H1 (cell line): ENCODE measurements at regions not wholly inside any gene's neighbourhood (a gene's known extent, or its start where the extent isn't known, plus 50 kb on each side); places are given as distances from the start of the nearest gene placed in this dataset.

ENCODE experiments used
- MAFK ChIP-seq: IDR thresholded peaks from 2 replicates; pipeline ENCODE4 v1.6.1; 2012; ENCODE audit warnings: low read depth, mild to moderate bottlenecking, improper control_type of control experiment, low read length

DNA sequence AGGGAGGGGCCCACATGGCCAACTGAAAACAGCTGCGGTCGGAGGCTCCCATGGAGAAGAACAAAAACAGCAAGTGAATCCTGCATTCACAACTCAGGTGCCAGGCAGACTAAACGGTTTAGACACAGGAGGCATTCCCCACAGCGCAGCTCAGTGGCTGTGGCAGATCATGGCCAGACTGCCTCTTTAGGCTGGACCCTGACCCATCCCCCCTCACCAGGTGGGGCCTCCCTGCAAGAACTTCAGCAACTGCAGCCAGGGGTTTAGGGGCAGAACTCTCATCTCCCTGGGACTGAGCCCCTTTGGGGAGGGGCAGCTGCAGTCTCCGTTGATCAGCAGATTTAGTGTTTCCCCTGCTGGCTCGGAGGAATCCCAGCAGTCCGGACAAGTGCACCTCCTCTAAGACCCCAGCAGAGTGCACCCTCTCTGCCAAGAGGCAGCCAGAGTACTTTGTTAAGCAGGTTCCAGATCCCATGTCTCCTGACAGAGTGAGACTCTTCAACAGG is 346.7 kb downstream of the SS18 start (continued):
- peak; percentile 35; the same call in 1 of the 2 replicates for TF ChIP-seq MAFK
